GM23338 (cell line): ENCODE measurements at regions not wholly inside any gene's neighbourhood (a gene's known extent, or its start where the extent isn't known, plus 50 kb on each side); places are given as distances from the start of the nearest gene placed in this dataset.

Experiments used
- CTCF ChIP-seq, 2 experiments: fragments of 200-600 bp in 1 of 2; sonication (generic) in 1 of 2; conservative IDR thresholded peaks; 2 replicates each; pipeline versions ENCODE4 v1.5.1 to v1.6.1; 2016 to 2017; ENCODE audit warnings: antibody characterized with exemption in 2 of 2, low read depth in 2 of 2, mild to moderate bottlenecking in 2 of 2, moderate library complexity in 1 of 2
- EZH2 ChIP-seq: fragments of 200-600 bp; sonication (generic); IDR thresholded peaks from one replicate; pipeline ENCODE4 v1.8.0; 2017; ENCODE audit warnings: antibody characterized with exemption, mild to moderate bottlenecking, low read depth; ENCODE audit not compliant: unreplicated experiment
- EZH2phosphoT487 ChIP-seq: fragments of 200-600 bp; sonication (generic); IDR thresholded peaks from one replicate; pipeline ENCODE4 v1.8.1; 2018; ENCODE audit warnings: antibody characterized with exemption; ENCODE audit not compliant: unreplicated experiment
- POLR2AphosphoS5 ChIP-seq: IDR thresholded peaks from 2 replicates; pipeline ENCODE4 v1.6.1; 2016; ENCODE audit warnings: antibody characterized with exemption, low read depth

DNA sequence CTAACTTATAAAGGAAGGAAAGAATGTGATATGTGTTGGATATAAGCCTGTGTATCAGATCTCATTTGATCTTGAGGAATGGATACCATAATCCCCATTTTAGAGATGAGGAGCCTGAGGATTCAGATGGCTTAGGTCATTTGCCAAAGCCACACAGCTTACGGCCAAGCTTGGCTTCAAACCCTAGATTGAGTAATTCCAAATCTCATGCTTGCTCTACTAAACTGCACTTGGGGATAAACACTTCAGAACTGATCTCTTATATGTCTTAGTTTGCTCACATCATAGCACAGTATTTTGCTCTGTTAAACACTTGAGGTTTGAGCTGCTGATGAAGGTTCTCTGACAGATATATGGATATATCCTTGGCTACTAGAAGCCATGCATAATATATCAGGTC, 504.4 kb downstream of the NTRK2 start:
- no peak for TF ChIP-seq POLR2AphosphoS5
- TF ChIP-seq CTCF (conservative IDR thresholded peaks at IDR 0.05; ENCODE audit: low read depth in 2 of 2): no peak
- TF ChIP-seq EZH2phosphoT487: no peak
- TF ChIP-seq EZH2: no peak
